IMR-90 (cell line): ENCODE measurements at regions not wholly inside any gene's neighbourhood (a gene's known extent, or its start where the extent isn't known, plus 50 kb on each side); places are given as distances from the start of the nearest gene placed in this dataset.

Experiments used
- BHLHE40 ChIP-seq: fragments of 150-350 bp; IDR thresholded peaks from 2 replicates; pipeline ENCODE4 v1.6.1; 2016; ENCODE audit warnings: mild to moderate bottlenecking, low read depth, low read length
- CEBPB ChIP-seq: IDR thresholded peaks from 2 replicates; pipeline ENCODE4 v1.6.1; 2012; ENCODE audit warnings: low read depth, low read length, improper control_type of control experiment
- ELK1 ChIP-seq: fragments of 150-350 bp; IDR thresholded peaks from 2 replicates; pipeline ENCODE4 v1.6.1; 2016; ENCODE audit warnings: low read depth, mild to moderate bottlenecking, low read length, moderate library complexity, borderline replicate concordance
- FOS ChIP-seq: fragments of 150-350 bp; IDR thresholded peaks from 2 replicates; pipeline ENCODE4 v1.6.1; 2016; ENCODE audit warnings: low read depth, low read length
- MAFK ChIP-seq: IDR thresholded peaks from 2 replicates; pipeline ENCODE4 v1.6.1; 2012; ENCODE audit warnings: low read depth, low read length, improper control_type of control experiment
- MAZ ChIP-seq: IDR thresholded peaks from 2 replicates; pipeline ENCODE4 v1.6.1; 2012; ENCODE audit warnings: low read depth, mild to moderate bottlenecking, low read length, improper control_type of control experiment, moderate library complexity, borderline replicate concordance
- NFE2L2 ChIP-seq: fragments of 150-350 bp; IDR thresholded peaks from 2 replicates; pipeline ENCODE4 v1.6.1; 2016; ENCODE audit warnings: low read depth, mild to moderate bottlenecking, low read length
- POLR2A ChIP-seq: IDR thresholded peaks from 2 replicates; pipeline ENCODE4 v1.6.1; 2012; ENCODE audit warnings: mild to moderate bottlenecking, low read depth, low read length
- RAD21 ChIP-seq: IDR thresholded peaks from 2 replicates; pipeline ENCODE4 v1.6.1; 2012; ENCODE audit warnings: low read length, improper control_type of control experiment
- RCOR1 ChIP-seq: IDR thresholded peaks from 2 replicates; pipeline ENCODE4 v1.6.1; 2012; ENCODE audit warnings: mild to moderate bottlenecking, low read length, improper control_type of control experiment; ENCODE audit not compliant: insufficient replicate concordance
- RFX5 ChIP-seq: IDR thresholded peaks from 2 replicates; pipeline ENCODE4 v1.8.0; 2012; ENCODE audit warnings: low read depth, mild to moderate bottlenecking, low read length, moderate library complexity
- SMC3 ChIP-seq: fragments of 150-350 bp; IDR thresholded peaks from 2 replicates; pipeline ENCODE4 v1.6.1; 2016; ENCODE audit warnings: low read depth, mild to moderate bottlenecking, antibody characterized with exemption, low read length, moderate library complexity
- TF ChIP-seq, protein P1 (sequence below): conservative IDR thresholded peaks from 2 replicates; pipeline ENCODE4 v1.5.1; 2012; ENCODE audit warnings: mild to moderate bottlenecking, low read depth, low read length, improper control_type of control experiment

GRCh38 chr16:64138621-64139020, 983.2 kb downstream of the CDH11 start:
- TF ChIP-seq RAD21 (no peak), RCOR1 (no peak), ELK1 (no peak), POLR2A (no peak), BHLHE40 (no peak), CEBPB (no peak), RFX5 (no peak), MAFK (no peak), NFE2L2 (no peak), SMC3 (no peak), FOS (no peak), MAZ (no peak)
- TF ChIP-seq, protein P1, sequence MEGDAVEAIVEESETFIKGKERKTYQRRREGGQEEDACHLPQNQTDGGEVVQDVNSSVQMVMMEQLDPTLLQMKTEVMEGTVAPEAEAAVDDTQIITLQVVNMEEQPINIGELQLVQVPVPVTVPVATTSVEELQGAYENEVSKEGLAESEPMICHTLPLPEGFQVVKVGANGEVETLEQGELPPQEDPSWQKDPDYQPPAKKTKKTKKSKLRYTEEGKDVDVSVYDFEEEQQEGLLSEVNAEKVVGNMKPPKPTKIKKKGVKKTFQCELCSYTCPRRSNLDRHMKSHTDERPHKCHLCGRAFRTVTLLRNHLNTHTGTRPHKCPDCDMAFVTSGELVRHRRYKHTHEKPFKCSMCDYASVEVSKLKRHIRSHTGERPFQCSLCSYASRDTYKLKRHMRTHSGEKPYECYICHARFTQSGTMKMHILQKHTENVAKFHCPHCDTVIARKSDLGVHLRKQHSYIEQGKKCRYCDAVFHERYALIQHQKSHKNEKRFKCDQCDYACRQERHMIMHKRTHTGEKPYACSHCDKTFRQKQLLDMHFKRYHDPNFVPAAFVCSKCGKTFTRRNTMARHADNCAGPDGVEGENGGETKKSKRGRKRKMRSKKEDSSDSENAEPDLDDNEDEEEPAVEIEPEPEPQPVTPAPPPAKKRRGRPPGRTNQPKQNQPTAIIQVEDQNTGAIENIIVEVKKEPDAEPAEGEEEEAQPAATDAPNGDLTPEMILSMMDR, result no peak
